Testis (tissue), 2 donors: ENCODE measurements at regions not wholly inside any gene's neighbourhood (a gene's known extent, or its start where the extent isn't known, plus 50 kb on each side); places are given as distances from the start of the nearest gene placed in this dataset.

Source experiments
- DNase-seq: peaks from one replicate; pipeline ENCODE4 v3.0.0-alpha.2; 2019
- H3K27ac ChIP-seq, 2 donors: fragments of 200-600 bp; sonication (generic); one replicate each; pipeline ENCODE4 v1.5.1; 2019
- H3K27me3 ChIP-seq: fragments of 200-600 bp; sonication (generic); one replicate; pipeline ENCODE4 v1.5.1; 2019
- H3K36me3 ChIP-seq: fragments of 200-600 bp; sonication (generic); one replicate; pipeline ENCODE4 v1.5.1; 2017; ENCODE audit warnings: low read depth; ENCODE audit errors: missing control alignments
- H3K4me1 ChIP-seq: fragments of 200-600 bp; sonication (generic); one replicate; pipeline ENCODE4 v1.5.1; 2019
- H3K4me3 ChIP-seq, 2 donors: fragments of 200-600 bp; sonication (generic); one replicate each; pipeline ENCODE4 v1.5.1; 2017 to 2019
- H3K9me3 ChIP-seq: fragments of 200-600 bp; sonication (generic); one replicate; pipeline ENCODE4 v1.5.1; 2017
- POLR2A ChIP-seq: fragments of 450-650 bp; IDR thresholded peaks from one replicate; pipeline ENCODE4 v1.6.1; 2017; ENCODE audit warnings: antibody characterized with exemption, mild to moderate bottlenecking, moderate library complexity
- WGBS, 2 donors: methylation state at CpG; one replicate each; pipeline ENCODE4 v1.1.5; 2018; 5-methylcytosine and 5-hydroxymethylcytosine counted together
- intact Hi-C: fragments of 100-400 bp; cut with DNase I; formaldehyde crosslinking; loops from one replicate; pipeline ENCODE4 v1.15.1; 2023; ENCODE audit warnings: low total_unique reads
- TF ChIP-seq, protein P1 (sequence below), 3 experiments: fragments of 450-650 bp in 2 of 3; fragments of 200-600 bp in 1 of 3; sonication (generic) in 1 of 3; IDR thresholded peaks; one replicate each; pipeline ENCODE4 v1.5.1; 2016 to 2019; ENCODE audit warnings: antibody characterized with exemption in 3 of 3, mild to moderate bottlenecking in 2 of 3, moderate library complexity in 1 of 3

DNA sequence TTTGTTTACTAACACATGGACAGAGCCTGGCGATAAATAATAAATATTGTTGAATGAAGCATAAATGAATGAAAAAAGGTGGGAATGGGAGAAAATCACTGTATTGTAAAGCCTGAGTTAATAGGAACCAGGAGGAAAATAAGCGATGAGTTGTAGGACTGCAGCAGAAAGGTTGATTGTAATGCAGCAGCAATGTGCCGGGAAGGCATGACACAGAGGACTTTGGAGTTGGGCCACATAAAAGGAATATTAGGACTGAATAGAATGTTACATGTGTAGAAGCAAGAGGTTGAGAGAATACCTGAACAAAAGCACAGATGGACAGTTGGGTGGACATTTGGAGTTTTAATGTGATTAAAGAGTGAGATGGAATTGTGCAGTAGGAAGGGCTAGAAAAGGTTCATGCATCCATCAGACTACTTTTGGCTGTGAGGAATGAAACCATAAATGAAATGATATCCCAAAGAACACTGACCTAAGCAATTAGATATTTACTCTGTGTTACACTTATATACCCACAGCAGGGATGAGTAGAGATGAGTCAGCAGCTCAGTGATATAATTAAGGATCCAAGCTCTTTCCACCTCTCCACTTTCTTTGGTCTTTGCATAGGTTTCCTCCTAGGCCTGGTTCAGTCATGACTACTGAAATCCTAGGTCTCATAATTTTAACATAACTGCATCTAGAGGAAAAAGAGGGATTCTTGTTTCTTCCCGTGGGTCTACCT is 55.4 kb downstream of the CCER1 start:
- Histone ChIP-seq H3K4me3 (no peak overlapping the region), H3K4me1 (no peaks in the 10 kb centered on the region), H3K27ac (no peak overlapping the region), H3K36me3 (no peaks in the 10 kb centered on the region), H3K27me3 (no peaks in the 10 kb centered on the region), H3K9me3 (no peaks in the 10 kb centered on the region)
- intact Hi-C loops: no loop called here
- WGBS, 2 donors: 71 to 72% methylated on average over 4 of the region's 4 CpGs
- no peak for DNase-seq
- no peak for TF ChIP-seq POLR2A
- TF ChIP-seq, protein P1, sequence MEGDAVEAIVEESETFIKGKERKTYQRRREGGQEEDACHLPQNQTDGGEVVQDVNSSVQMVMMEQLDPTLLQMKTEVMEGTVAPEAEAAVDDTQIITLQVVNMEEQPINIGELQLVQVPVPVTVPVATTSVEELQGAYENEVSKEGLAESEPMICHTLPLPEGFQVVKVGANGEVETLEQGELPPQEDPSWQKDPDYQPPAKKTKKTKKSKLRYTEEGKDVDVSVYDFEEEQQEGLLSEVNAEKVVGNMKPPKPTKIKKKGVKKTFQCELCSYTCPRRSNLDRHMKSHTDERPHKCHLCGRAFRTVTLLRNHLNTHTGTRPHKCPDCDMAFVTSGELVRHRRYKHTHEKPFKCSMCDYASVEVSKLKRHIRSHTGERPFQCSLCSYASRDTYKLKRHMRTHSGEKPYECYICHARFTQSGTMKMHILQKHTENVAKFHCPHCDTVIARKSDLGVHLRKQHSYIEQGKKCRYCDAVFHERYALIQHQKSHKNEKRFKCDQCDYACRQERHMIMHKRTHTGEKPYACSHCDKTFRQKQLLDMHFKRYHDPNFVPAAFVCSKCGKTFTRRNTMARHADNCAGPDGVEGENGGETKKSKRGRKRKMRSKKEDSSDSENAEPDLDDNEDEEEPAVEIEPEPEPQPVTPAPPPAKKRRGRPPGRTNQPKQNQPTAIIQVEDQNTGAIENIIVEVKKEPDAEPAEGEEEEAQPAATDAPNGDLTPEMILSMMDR (IDR thresholded peaks at IDR 0.05): no peak

GRCh38 chr12:90897986-90898385 is 57.0 kb downstream of the CCER1 start:
- TF ChIP-seq POLR2A: no peak
- TF ChIP-seq, protein P1 (IDR thresholded peaks at IDR 0.05): no peak
- intact Hi-C loops: no loop called here
- no peak for DNase-seq
- Histone ChIP-seq H3K9me3 (no peaks in the 10 kb centered on the region), H3K27me3 (no peaks in the 10 kb centered on the region), H3K27ac (no peak overlapping the region), H3K4me1 (no peaks in the 10 kb centered on the region), H3K4me3 (no peak overlapping the region), H3K36me3 (no peaks in the 10 kb centered on the region)

DNA sequence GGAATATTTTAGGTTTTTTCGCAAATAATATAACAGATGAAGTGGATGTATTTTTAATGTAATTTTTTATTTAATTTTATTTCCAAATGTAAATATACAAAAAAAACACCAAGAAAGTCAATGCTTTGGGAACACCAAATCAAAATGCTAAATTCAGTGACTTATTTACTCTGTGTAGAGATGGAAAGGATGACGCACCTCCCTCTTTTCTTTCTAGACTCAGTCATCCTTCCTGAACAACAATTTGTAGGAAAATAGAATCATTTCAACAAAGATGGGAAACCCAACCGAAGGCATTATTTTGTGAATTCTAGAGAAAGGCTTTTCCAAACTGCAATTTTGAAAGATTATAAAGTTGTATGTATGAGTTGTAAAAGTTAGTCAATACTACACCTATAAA is 57.7 kb downstream of the CCER1 start:
- Histone ChIP-seq H3K36me3 (no peaks in the 10 kb centered on the region), H3K27me3 (no peaks in the 10 kb centered on the region), H3K27ac (no peak overlapping the region), H3K4me1 (no peaks in the 10 kb centered on the region), H3K9me3 (no peaks in the 10 kb centered on the region), H3K4me3 (no peak overlapping the region)
- DNase-seq: no peak
- TF ChIP-seq, protein P1 (IDR thresholded peaks at IDR 0.05): no peak
- no peak for TF ChIP-seq POLR2A
- intact Hi-C loops: no loop called here
- WGBS, 2 donors: 96 to 97% methylated on average over 3 of the region's 3 CpGs

DNA sequence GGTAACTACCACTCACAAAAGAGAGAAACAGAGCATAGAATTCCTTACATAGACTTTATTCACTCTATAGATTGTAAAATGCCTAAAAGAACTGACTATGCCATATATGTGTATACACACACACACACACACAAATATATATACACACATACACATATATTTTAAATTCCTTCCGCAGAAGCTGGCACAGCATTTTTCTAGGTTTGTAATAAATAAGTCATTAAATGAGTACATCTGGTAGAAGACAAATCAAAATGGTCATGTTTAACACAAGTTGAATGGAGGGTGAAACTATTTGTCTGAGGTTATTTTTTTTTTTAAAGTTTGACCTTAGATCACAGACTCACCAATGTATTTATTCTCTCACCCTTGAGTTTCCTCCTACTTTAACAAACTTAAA is 58.2 kb downstream of the CCER1 start:
- intact Hi-C loops: no loop called here

GRCh38 chr12:90896164-90896563 is 58.8 kb downstream of the CCER1 start:
- H3K27ac ChIP-seq: no peak overlapping the region
- no peak overlapping the region for H3K4me3 ChIP-seq
- no peaks in the 10 kb centered on the region for H3K9me3 ChIP-seq
- H3K36me3 ChIP-seq: no peaks in the 10 kb centered on the region
- H3K27me3 ChIP-seq: no peaks in the 10 kb centered on the region
- intact Hi-C loops: no loop called here
- H3K4me1 ChIP-seq: no peaks in the 10 kb centered on the region
- no peak for DNase-seq
- TF ChIP-seq, protein P1 (IDR thresholded peaks at IDR 0.05): no peak
- no peak for TF ChIP-seq POLR2A

More for the DNA sequence above, 58.2 kb downstream of the CCER1 start:
- H3K4me3 ChIP-seq: no peak overlapping the region
- no peak for TF ChIP-seq POLR2A
- TF ChIP-seq, protein P1 (IDR thresholded peaks at IDR 0.05): no peak
- no peaks in the 10 kb centered on the region for H3K27me3 ChIP-seq
- H3K4me1 ChIP-seq: no peaks in the 10 kb centered on the region
- no peaks in the 10 kb centered on the region for H3K36me3 ChIP-seq
- 92 to 93% methylated on average over 1 of the region's 1 CpG for WGBS, 2 donors
- DNase-seq: no peak
- H3K27ac ChIP-seq: no peak overlapping the region
- H3K9me3 ChIP-seq: no peaks in the 10 kb centered on the region
